GM19193 (cell line): ENCODE measurements at regions not wholly inside any gene's neighbourhood (a gene's known extent, or its start where the extent isn't known, plus 50 kb on each side); places are given as distances from the start of the nearest gene placed in this dataset.

Experiments
- POLR2A ChIP-seq: IDR thresholded peaks from 4 replicates; pipeline ENCODE4 v1.6.1; 2011; ENCODE audit not compliant: insufficient read depth, insufficient read length; ENCODE audit errors: extremely low read depth

GRCh38 chr6:15090145-15090579, 155.7 kb upstream of the JARID2 start:
- TF ChIP-seq POLR2A: no peak

- TF ChIP-seq POLR2A: no peak
These were observed 155.0 kb upstream of the JARID2 start for GRCh38 chr6:15090745-15091384.

GRCh38 chr6:15096894-15097837, 148.7 kb upstream of the JARID2 start:
- no peak for TF ChIP-seq POLR2A

- TF ChIP-seq POLR2A: no peak
These were observed 144.7 kb upstream of the JARID2 start for GRCh38 chr6:15101130-15101529.

- no peak for TF ChIP-seq POLR2A
These were observed 143.6 kb upstream of the JARID2 start for GRCh38 chr6:15102241-15102640.

GRCh38 chr6:15106958-15107643, 138.8 kb upstream of the JARID2 start:
- TF ChIP-seq POLR2A: no peak

- no peak for TF ChIP-seq POLR2A
These were observed 138.1 kb upstream of the JARID2 start for GRCh38 chr6:15107644-15108382.

- TF ChIP-seq POLR2A: no peak
These were observed 137.5 kb upstream of the JARID2 start for GRCh38 chr6:15108383-15108715.

GRCh38 chr6:15109338-15110090, 136.4 kb upstream of the JARID2 start:
- TF ChIP-seq POLR2A: no peak

- no peak for TF ChIP-seq POLR2A
These were observed 135.0 kb upstream of the JARID2 start for GRCh38 chr6:15110726-15111354.

- no peak for TF ChIP-seq POLR2A
These were observed 132.3 kb upstream of the JARID2 start for GRCh38 chr6:15113587-15113986.

GRCh38 chr6:15114061-15114460, 131.8 kb upstream of the JARID2 start:
- TF ChIP-seq POLR2A: no peak

GRCh38 chr6:15116889-15117288, 129.0 kb upstream of the JARID2 start:
- TF ChIP-seq POLR2A: no peak

GRCh38 chr6:15121443-15121842, 124.4 kb upstream of the JARID2 start:
- TF ChIP-seq POLR2A: no peak
